GM06990 (cell line): ENCODE measurements at regions not wholly inside any gene's neighbourhood (a gene's known extent, or its start where the extent isn't known, plus 50 kb on each side); places are given as distances from the start of the nearest gene placed in this dataset.

Experiments used
- DNase-seq: peaks from one replicate; pipeline ENCODE4 v3.0.0-alpha.2; 2011; ENCODE audit not compliant: insufficient read length; ENCODE audit errors: extremely low read depth
- H3K27me3 ChIP-seq: replicated peaks from 2 replicates; pipeline ENCODE4 v1.6.0; 2011; ENCODE audit warnings: low read length; ENCODE audit not compliant: control insufficient read depth, insufficient read depth
- H3K36me3 ChIP-seq: 2 replicates; pipeline ENCODE4 v1.5.1; 2011; ENCODE audit warnings: low read length; ENCODE audit not compliant: control insufficient read depth, insufficient read depth
- H3K4me3 ChIP-seq: replicated peaks from 2 replicates; pipeline ENCODE4 v1.5.1; 2011; ENCODE audit warnings: low read depth, mild to moderate bottlenecking, control low read depth, low read length
- CTCF ChIP-seq: IDR thresholded peaks from 2 replicates; pipeline ENCODE4 v1.5.1; 2011; ENCODE audit warnings: low read length, control low read depth, mild to moderate bottlenecking, inconsistent platforms; ENCODE audit not compliant: insufficient read depth, poor library complexity, severe bottlenecking

GRCh38 chr6:14321992-14322772 lies 204.6 kb downstream of the CD83 start:
- Histone ChIP-seq H3K36me3 (no peaks in the 10 kb centered on the region), H3K27me3 (no peaks in the 10 kb centered on the region), H3K4me3 (no peak overlapping the region)
- TF ChIP-seq CTCF = no peak
- no peak for DNase-seq

- Histone ChIP-seq H3K36me3 (no peaks in the 10 kb centered on the region), H3K27me3 (no peaks in the 10 kb centered on the region), H3K4me3 (no peak overlapping the region)
- TF ChIP-seq CTCF = no peak
- DNase-seq = no peak
Observed at GRCh38 chr6:14322841-14323240, 205.3 kb downstream of the CD83 start.

DNA sequence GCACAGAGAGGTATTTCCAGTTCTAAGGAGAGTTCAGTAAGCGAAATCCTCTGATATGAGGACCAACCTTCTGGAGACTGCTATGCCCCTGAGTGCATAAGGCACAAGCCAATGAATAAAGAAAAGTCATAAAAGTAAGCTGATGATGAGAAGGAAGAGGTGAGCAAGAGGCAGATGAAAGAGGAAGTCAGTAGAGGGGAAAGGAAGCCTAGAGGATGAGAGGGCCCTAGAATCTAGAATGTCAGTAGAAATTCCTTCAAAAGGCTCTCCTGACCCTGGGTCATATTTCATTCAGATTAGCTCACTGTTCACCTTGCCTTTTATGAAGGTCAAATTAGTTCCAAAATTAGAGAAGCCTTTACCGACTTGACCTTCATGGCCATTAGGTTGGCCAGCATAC lies 209.2 kb downstream of the CD83 start:
- TF ChIP-seq CTCF = no peak
- H3K4me3 ChIP-seq = no peak overlapping the region
- no peaks in the 10 kb centered on the region for H3K27me3 ChIP-seq
- DNase-seq = no peak
- no peaks in the 10 kb centered on the region for H3K36me3 ChIP-seq

DNA sequence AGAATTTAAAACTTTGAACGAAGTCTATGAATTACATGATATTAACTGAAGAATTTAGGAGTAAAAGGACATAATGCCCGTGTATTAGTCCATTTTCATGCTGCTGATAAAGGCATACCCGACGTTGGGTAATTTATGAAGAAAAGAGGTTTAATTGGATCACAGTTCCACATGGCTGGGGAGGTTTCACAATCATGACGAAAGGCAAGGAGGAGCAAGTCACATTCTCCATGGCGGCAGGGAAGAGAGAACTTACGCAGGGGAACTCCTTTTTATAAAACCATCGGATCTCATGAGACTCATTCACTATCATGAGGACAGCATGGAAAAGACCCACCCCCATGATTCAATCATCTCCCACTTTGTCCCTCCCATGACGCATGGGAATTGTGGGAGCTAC lies 210.6 kb downstream of the CD83 start:
- DNase-seq = no peak
- no peaks in the 10 kb centered on the region for H3K36me3 ChIP-seq
- no peaks in the 10 kb centered on the region for H3K27me3 ChIP-seq
- H3K4me3 ChIP-seq = no peak overlapping the region
- no peak for TF ChIP-seq CTCF

GRCh38 chr6:14333556-14334305 lies 216.2 kb downstream of the CD83 start:
- no peak for DNase-seq
- H3K36me3 ChIP-seq = no peaks in the 10 kb centered on the region
- H3K27me3 ChIP-seq = no peaks in the 10 kb centered on the region
- no peak for TF ChIP-seq CTCF
- no peak overlapping the region for H3K4me3 ChIP-seq
